Urothelium cell line (cell line): ENCODE measurements at regions not wholly inside any gene's neighbourhood (a gene's known extent, or its start where the extent isn't known, plus 50 kb on each side); places are given as distances from the start of the nearest gene placed in this dataset.
"Not testable (repeated sequence)": the region's sequence is repeated elsewhere in the genome, so short reads cannot be mapped to it uniquely, and the experiment has no call there.

ENCODE experiments used
- DNase-seq: peaks from one replicate; pipeline ENCODE4 v3.0.0; 2011; ENCODE audit warnings: low spot score, mixed read lengths
- FAIRE-seq: peaks from 2 replicates; lab custom pipeline; 2011; peaks lifted over from hg19 to GRCh38; lab: Jason Lieb, UNC

- DNase-seq: no peak
- FAIRE-seq: peak; percentile 96
Observed at GRCh38 chr22:27251563-27251962, 550.0 kb downstream of the MN1 start.

- DNase-seq (peak; percentile 91), FAIRE-seq (peak; percentile 96)
Observed at GRCh38 chr22:27252282-27253049, 549.1 kb downstream of the MN1 start.

- FAIRE-seq (peak; percentile 20), DNase-seq (no peak)
Observed at GRCh38 chr22:27253108-27253902, 548.3 kb downstream of the MN1 start.

- not testable (repeated sequence) for DNase-seq, FAIRE-seq
Observed at GRCh38 chr22:27254063-27254462, 547.5 kb downstream of the MN1 start.

- FAIRE-seq (no peak), DNase-seq (no peak)
Observed at GRCh38 chr22:27255580-27255979, 546.0 kb downstream of the MN1 start.

GRCh38 chr22:27257987-27258386, 543.6 kb downstream of the MN1 start:
- DNase-seq: no peak
- FAIRE-seq: peak; percentile 96

- FAIRE-seq (peak; percentile 76), DNase-seq (no peak)
Observed at GRCh38 chr22:27258616-27259172, 542.9 kb downstream of the MN1 start.

- DNase-seq: no peak
- peak; percentile 85 for FAIRE-seq
Observed at GRCh38 chr22:27259433-27259832, 542.1 kb downstream of the MN1 start.

- DNase-seq (no peak), FAIRE-seq (peak; percentile 90)
Observed at GRCh38 chr22:27260087-27260698, 541.4 kb downstream of the MN1 start.

GRCh38 chr22:27262361-27262760, 539.2 kb downstream of the MN1 start:
- DNase-seq: no peak
- peak; percentile 77 for FAIRE-seq

- DNase-seq (no peak), FAIRE-seq (peak; percentile 96)
Observed at GRCh38 chr22:27264184-27264583, 537.4 kb downstream of the MN1 start.

GRCh38 chr22:27267145-27267544, 534.4 kb downstream of the MN1 start:
- FAIRE-seq: peak; percentile 95
- peak; percentile 71 for DNase-seq

- DNase-seq: no peak
- no peak for FAIRE-seq
Observed at GRCh38 chr22:27269751-27270543, 531.6 kb downstream of the MN1 start.

GRCh38 chr22:27270818-27271510, 530.6 kb downstream of the MN1 start:
- no peak for FAIRE-seq

GRCh38 chr22:27273436-27273835, 528.1 kb downstream of the MN1 start:
- no peak for FAIRE-seq
- DNase-seq: no peak

More at GRCh38 chr22:27270818-27271510, 530.6 kb downstream of the MN1 start:
- peak; percentile 65 for DNase-seq

- FAIRE-seq: peak; percentile 32
- DNase-seq: no peak
Observed at GRCh38 chr22:27273853-27274252, 527.7 kb downstream of the MN1 start.

GRCh38 chr22:27274770-27275449, 526.6 kb downstream of the MN1 start:
- FAIRE-seq (peak; percentile 88), DNase-seq (no peak)

GRCh38 chr22:27278946-27279345, 522.6 kb downstream of the MN1 start:
- FAIRE-seq (no peak), DNase-seq (peak; percentile 64)

GRCh38 chr22:27283240-27283639, 518.3 kb downstream of the MN1 start:
- FAIRE-seq (no peak), DNase-seq (no peak)
